PC-9 (cell line): ENCODE measurements at regions not wholly inside any gene's neighbourhood (a gene's known extent, or its start where the extent isn't known, plus 50 kb on each side); places are given as distances from the start of the nearest gene placed in this dataset.

Experiments used
- EZH2 ChIP-seq: fragments of 200-600 bp; sonication (generic); IDR thresholded peaks from 2 replicates; pipeline ENCODE4 v1.8.0; 2017; ENCODE audit warnings: antibody characterized with exemption, low read depth
- TF ChIP-seq, protein P1 (sequence below): fragments of 200-600 bp; sonication (generic); conservative IDR thresholded peaks from 2 replicates; pipeline ENCODE4 v1.6.1; 2017; ENCODE audit warnings: mixed run types, antibody characterized with exemption, mild to moderate bottlenecking, moderate library complexity

DNA sequence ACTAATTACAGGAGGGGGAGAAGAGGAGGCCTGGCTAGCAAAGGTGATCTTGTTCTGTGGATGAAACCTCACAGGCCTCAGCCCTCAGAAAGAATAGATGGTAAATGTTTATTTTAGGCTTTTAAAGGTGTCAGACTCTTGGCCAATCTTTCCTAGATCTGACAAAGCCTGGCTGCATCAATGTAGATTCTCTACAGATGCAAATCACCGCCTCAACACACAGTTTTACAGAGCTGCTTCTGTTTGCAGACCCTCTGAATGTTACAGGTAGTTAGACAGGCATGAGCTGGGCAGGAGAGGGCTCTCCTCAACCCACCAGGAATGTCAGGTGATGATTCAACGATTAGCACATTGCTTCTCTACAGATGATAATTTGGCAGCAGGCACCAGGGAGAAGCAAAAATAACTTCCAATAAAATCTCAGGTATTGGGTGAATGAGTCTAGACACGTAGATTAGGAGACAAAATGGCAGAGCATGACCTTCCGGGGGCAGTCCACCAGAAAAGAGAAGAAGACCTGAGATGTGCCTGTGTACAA is 105.4 kb upstream of the VANGL1 start:
- no peak for TF ChIP-seq EZH2
- TF ChIP-seq, protein P1, sequence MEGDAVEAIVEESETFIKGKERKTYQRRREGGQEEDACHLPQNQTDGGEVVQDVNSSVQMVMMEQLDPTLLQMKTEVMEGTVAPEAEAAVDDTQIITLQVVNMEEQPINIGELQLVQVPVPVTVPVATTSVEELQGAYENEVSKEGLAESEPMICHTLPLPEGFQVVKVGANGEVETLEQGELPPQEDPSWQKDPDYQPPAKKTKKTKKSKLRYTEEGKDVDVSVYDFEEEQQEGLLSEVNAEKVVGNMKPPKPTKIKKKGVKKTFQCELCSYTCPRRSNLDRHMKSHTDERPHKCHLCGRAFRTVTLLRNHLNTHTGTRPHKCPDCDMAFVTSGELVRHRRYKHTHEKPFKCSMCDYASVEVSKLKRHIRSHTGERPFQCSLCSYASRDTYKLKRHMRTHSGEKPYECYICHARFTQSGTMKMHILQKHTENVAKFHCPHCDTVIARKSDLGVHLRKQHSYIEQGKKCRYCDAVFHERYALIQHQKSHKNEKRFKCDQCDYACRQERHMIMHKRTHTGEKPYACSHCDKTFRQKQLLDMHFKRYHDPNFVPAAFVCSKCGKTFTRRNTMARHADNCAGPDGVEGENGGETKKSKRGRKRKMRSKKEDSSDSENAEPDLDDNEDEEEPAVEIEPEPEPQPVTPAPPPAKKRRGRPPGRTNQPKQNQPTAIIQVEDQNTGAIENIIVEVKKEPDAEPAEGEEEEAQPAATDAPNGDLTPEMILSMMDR: no peak
